Progenitor cell of endocrine pancreas (in vitro differentiated cells): ENCODE measurements at regions not wholly inside any gene's neighbourhood (a gene's known extent, or its start where the extent isn't known, plus 50 kb on each side); places are given as distances from the start of the nearest gene placed in this dataset.
"Not testable (repeated sequence)": the region's sequence is repeated elsewhere in the genome, so short reads cannot be mapped to it uniquely, and the experiment has no call there.

Experiments
- DNase-seq: peaks from one replicate; pipeline ENCODE4 v3.0.0; 2021; ENCODE audit warnings: low spot score; ENCODE audit not compliant: unreplicated experiment
- H3K27ac Mint-ChIP-seq: 2 replicates; pipeline ENCODE4 v1.8.0; 2021; ENCODE audit warnings: mild to moderate bottlenecking, moderate library complexity, mixed read lengths
- H3K27me3 Mint-ChIP-seq: 2 replicates; pipeline ENCODE4 v1.8.0; 2021; ENCODE audit warnings: mixed read lengths
- H3K36me3 Mint-ChIP-seq: 2 replicates; pipeline ENCODE4 v1.8.0; 2022; ENCODE audit warnings: mixed read lengths; ENCODE audit not compliant: insufficient read depth
- H3K4me1 Mint-ChIP-seq: 2 replicates; pipeline ENCODE4 v1.8.0; 2021; ENCODE audit warnings: low read depth, mixed read lengths
- H3K4me3 Mint-ChIP-seq: 2 replicates; pipeline ENCODE4 v1.8.0; 2021; ENCODE audit warnings: low read depth, mild to moderate bottlenecking, moderate library complexity, mixed read lengths
- H3K9me3 Mint-ChIP-seq: 2 replicates; pipeline ENCODE4 v1.8.0; 2021; ENCODE audit warnings: low read depth, mixed read lengths
- TF ChIP-seq, protein P1 (sequence below): fragments of 200-600 bp; sonication (generic); IDR thresholded peaks from one replicate; pipeline ENCODE4 v1.5.0; 2021; ENCODE audit warnings: antibody characterized with exemption, mild to moderate bottlenecking; ENCODE audit not compliant: unreplicated experiment

GRCh38 chr19:56973713-56974555, 133.4 kb upstream of the PEG3 start:
- Mint-ChIP-seq H3K27me3 (no peaks in the 10 kb centered on the region), H3K4me1 (no peaks in the 10 kb centered on the region), H3K27ac (no peak overlapping the region), H3K4me3 (no peak overlapping the region), H3K9me3 (peaks cover 47% of the 10 kb centered on the region), H3K36me3 (peaks cover 2% of the 10 kb centered on the region)
- TF ChIP-seq, protein P1, sequence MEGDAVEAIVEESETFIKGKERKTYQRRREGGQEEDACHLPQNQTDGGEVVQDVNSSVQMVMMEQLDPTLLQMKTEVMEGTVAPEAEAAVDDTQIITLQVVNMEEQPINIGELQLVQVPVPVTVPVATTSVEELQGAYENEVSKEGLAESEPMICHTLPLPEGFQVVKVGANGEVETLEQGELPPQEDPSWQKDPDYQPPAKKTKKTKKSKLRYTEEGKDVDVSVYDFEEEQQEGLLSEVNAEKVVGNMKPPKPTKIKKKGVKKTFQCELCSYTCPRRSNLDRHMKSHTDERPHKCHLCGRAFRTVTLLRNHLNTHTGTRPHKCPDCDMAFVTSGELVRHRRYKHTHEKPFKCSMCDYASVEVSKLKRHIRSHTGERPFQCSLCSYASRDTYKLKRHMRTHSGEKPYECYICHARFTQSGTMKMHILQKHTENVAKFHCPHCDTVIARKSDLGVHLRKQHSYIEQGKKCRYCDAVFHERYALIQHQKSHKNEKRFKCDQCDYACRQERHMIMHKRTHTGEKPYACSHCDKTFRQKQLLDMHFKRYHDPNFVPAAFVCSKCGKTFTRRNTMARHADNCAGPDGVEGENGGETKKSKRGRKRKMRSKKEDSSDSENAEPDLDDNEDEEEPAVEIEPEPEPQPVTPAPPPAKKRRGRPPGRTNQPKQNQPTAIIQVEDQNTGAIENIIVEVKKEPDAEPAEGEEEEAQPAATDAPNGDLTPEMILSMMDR = no peak
- DNase-seq = no peak

DNA sequence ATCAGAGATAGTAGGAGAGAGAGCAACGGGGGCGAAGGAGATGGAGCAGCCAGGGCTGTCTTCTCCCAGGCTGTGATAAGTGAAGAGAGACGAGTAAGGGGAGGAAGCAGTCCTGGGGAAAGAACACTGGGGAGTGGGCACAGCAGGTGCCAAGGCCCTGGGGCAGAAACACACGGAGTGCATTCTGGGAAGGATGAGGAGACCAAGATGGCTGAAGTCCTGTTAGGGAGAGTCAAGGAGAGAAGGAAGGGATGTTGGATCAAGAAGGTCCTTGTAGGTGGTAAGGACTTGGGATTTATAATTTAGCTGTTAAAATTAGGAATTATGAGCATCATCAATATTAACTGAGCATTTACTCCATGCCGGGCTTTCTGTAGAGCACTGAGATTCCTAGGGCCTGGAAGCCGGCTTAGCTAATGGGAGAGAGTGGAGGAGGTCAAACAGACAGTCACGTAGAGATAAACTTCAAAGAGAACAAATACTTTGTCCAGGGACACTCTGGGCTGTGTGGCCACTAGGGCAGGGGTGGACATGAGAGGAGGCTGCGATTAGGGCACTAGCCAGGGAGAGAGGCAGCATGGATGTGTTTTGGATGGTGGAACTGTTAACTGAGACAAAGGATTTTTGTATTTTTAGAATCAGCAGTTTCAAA, 134.2 kb upstream of the PEG3 start:
- Mint-ChIP-seq H3K27ac (no peak overlapping the region), H3K4me3 (no peak overlapping the region), H3K27me3 (no peaks in the 10 kb centered on the region), H3K9me3 (peaks cover 46% of the 10 kb centered on the region), H3K36me3 (peaks cover 2% of the 10 kb centered on the region), H3K4me1 (no peaks in the 10 kb centered on the region)
- TF ChIP-seq, protein P1 = no peak
- no peak for DNase-seq

- Mint-ChIP-seq H3K4me1 (no peaks in the 10 kb centered on the region), H3K27me3 (no peaks in the 10 kb centered on the region), H3K9me3 (peaks cover 45% of the 10 kb centered on the region), H3K4me3 (no peak overlapping the region), H3K27ac (no peak overlapping the region), H3K36me3 (peaks cover 2% of the 10 kb centered on the region)
- no peak for DNase-seq
- TF ChIP-seq, protein P1 = no peak
These were observed 135.8 kb upstream of the PEG3 start for GRCh38 chr19:56976300-56976699.

DNA sequence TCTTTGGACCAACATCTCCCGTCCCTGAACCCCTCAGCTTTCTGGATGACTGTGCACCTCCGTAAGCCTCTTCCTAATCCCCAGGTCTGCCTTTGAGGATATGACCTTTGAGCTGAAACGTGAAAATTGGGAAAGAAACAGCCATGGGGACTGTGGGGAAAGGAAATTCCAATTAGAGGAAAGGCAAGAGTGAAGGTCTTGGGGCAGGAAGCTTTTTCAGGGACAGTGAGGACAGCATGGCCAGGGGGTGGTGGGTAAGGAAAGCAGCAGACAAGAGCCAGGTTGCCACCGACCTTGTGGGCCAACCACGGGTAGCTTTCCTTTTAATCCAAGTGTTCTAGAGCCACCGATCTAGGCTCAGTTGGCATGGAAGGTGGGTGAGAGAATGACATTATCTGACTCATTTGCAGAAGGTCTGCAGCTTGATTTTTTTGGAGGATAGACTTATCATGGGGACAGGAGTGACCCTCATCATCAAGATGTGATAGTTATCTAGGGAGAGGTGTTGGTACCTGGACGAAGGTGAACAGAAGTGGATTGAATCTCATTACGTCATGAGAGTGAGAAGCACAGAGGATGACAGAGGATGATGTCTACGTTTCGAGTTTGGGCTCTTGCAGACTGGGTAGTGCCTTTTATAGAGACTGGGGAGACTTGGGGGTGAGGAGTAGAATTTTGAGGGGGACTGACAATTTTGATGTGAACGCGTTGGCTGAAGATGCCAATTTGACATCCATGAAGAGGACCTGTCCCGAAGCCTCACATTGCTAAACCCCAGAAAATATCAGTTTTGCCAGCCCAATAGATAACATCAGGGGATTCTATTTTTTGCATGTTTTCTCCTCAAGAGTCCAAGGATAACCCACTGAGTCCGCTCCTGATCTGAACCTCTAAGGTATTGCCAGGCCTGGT, 136.7 kb upstream of the PEG3 start:
- TF ChIP-seq, protein P1 = no peak
- H3K9me3 Mint-ChIP-seq = peaks cover 49% of the 10 kb centered on the region
- H3K4me1 Mint-ChIP-seq = no peaks in the 10 kb centered on the region
- no peaks in the 10 kb centered on the region for H3K27me3 Mint-ChIP-seq
- H3K36me3 Mint-ChIP-seq = peaks cover 2% of the 10 kb centered on the region
- no peak overlapping the region for H3K4me3 Mint-ChIP-seq
- DNase-seq = no peak
- no peak overlapping the region for H3K27ac Mint-ChIP-seq

DNA sequence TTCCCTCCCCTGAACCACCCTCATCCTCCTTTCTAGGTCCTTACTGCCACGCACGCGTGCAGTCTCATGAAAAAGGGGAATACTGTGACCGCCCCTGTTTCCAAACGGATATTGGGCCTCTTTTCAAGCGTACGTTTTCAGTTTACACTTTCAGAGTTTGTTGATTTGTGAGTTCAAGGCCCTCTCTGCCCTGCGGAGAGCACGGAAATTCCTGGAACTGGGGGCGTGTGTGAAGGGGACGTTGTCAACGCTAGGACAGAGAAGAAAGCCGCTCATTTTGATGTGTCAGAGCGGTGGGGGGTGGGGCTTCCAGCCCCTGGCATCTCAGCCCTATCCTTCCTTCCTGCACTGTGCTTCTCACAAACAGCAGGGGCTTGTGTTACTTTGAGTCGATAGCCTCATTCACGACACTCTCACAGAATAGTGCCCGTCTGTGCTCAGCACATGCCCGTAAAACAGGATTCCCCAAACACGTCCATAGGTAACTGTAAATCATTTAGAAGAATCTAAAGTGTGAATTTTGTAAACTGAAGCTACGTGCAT, 137.6 kb upstream of the PEG3 start:
- Mint-ChIP-seq H3K27ac (no peak overlapping the region), H3K4me3 (no peak overlapping the region), H3K4me1 (no peaks in the 10 kb centered on the region), H3K36me3 (peaks cover 4% of the 10 kb centered on the region), H3K27me3 (no peaks in the 10 kb centered on the region), H3K9me3 (peaks cover 48% of the 10 kb centered on the region)
- TF ChIP-seq, protein P1 = no peak
- DNase-seq = no peak

DNA sequence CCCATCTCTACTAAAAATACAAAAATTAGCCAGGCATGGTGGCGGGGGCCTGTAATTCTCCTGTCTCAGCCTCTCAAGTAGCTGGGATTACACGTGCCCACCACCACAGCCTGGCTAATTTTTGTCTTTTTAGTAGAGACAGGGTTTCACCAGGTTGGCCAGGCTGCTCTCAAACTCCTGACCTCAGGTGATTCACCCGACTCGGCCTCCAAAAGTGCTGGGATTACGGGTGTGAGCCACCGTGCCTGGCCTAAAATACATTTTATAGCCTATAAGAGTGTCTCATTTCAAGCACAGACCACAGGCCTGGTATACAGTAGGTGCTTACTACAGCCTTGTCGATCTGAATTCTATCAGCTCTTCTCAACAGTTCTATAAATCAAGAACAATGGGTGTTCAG, 139.5 kb upstream of the USP29 start:
- Mint-ChIP-seq H3K9me3 (peaks cover 53% of the 10 kb centered on the region), H3K27ac (peak overlapping the region; percentile 77)
- H3K4me1 Mint-ChIP-seq = not testable (repeated sequence)

More for the DNA sequence above, 139.5 kb upstream of the USP29 start:
- not testable (repeated sequence) for H3K4me3 Mint-ChIP-seq, H3K36me3 Mint-ChIP-seq, H3K27me3 Mint-ChIP-seq, DNase-seq
